Neural progenitor cell (in vitro differentiated cells): ENCODE measurements at regions not wholly inside any gene's neighbourhood (a gene's known extent, or its start where the extent isn't known, plus 50 kb on each side); places are given as distances from the start of the nearest gene placed in this dataset.

Source experiments
- CTCF ChIP-seq: fragments of 200-600 bp; sonication (generic); IDR thresholded peaks from 2 replicates; pipeline ENCODE4 v1.5.1; 2017; ENCODE audit warnings: antibody characterized with exemption, mild to moderate bottlenecking
- EZH2 ChIP-seq: fragments of 200-600 bp; sonication (generic); IDR thresholded peaks from 2 replicates; pipeline ENCODE4 v1.6.1; 2017; ENCODE audit warnings: antibody characterized with exemption, mild to moderate bottlenecking, moderate library complexity
- EZH2phosphoT487 ChIP-seq: fragments of 200-600 bp; sonication (generic); IDR thresholded peaks from 2 replicates; pipeline ENCODE4 v1.6.1; 2017; ENCODE audit warnings: antibody characterized with exemption

DNA sequence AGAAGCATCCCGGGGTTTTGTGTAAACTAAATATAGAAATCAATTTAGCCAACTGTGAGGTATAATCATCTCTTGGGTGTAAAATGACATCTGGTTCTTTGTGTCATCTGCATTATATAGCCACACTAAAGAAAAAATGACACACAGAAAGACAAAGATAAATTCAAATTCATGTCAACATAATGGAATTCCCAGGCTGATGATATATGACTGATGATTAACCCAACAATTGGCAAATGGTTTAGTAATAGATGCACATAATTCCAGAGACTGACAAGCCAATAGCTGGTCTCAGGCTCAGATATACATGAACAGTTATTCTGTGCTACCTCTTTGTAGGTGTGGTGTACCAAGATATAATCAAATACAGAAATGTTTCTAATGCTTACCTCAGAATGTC is 375.4 kb upstream of the PITX2 start:
- TF ChIP-seq CTCF: no peak
- TF ChIP-seq EZH2: no peak
- no peak for TF ChIP-seq EZH2phosphoT487
